Type B pancreatic cell (in vitro differentiated cells): ENCODE measurements at regions not wholly inside any gene's neighbourhood (a gene's known extent, or its start where the extent isn't known, plus 50 kb on each side); places are given as distances from the start of the nearest gene placed in this dataset.

ENCODE experiments used
- DNase-seq: peaks from one replicate; pipeline ENCODE4 v3.0.0; 2021; ENCODE audit warnings: mixed read lengths; ENCODE audit not compliant: unreplicated experiment; ENCODE audit errors: extremely low spot score
- H3K27ac Mint-ChIP-seq: 2 replicates; pipeline ENCODE4 v1.8.0; 2021; ENCODE audit warnings: mild to moderate bottlenecking, mixed read lengths
- H3K27me3 Mint-ChIP-seq: 2 replicates; pipeline ENCODE4 v1.8.0; 2021; ENCODE audit warnings: mixed read lengths
- H3K36me3 Mint-ChIP-seq: 2 replicates; pipeline ENCODE4 v1.8.0; 2021; ENCODE audit warnings: mixed read lengths
- H3K4me1 Mint-ChIP-seq: one replicate; pipeline ENCODE4 v1.8.0; 2021; ENCODE audit warnings: mixed read lengths; ENCODE audit not compliant: unreplicated experiment
- H3K4me3 Mint-ChIP-seq: 2 replicates; pipeline ENCODE4 v1.8.0; 2021; ENCODE audit warnings: mild to moderate bottlenecking, mixed read lengths
- H3K9me3 Mint-ChIP-seq: 2 replicates; pipeline ENCODE4 v1.8.0; 2021; ENCODE audit warnings: mixed read lengths
- TF ChIP-seq, protein P1 (sequence below): fragments of 200-600 bp; sonication (generic); conservative IDR thresholded peaks from 2 replicates; pipeline ENCODE4 v1.5.0; 2021; ENCODE audit warnings: antibody characterized with exemption, mild to moderate bottlenecking

DNA sequence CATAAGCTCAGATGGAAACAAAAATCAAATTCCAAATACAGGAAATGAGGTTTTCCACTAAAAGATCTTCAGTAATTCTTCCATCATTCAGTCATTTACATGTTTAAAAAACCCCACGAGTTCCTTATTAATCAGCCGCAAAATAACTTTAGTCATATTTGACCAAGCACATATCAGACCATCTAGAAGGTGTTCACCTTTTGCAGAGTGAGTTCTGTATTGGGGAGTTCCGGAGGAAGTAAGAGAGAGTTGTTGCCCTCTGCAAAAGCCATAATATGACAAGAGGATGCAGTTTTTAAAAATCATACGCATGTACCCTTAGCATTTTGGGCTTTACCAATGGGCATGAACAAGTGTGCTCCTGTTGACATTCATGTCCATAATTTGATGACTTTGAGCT lies 61.6 kb downstream of the CCR1 start:
- TF ChIP-seq, protein P1, sequence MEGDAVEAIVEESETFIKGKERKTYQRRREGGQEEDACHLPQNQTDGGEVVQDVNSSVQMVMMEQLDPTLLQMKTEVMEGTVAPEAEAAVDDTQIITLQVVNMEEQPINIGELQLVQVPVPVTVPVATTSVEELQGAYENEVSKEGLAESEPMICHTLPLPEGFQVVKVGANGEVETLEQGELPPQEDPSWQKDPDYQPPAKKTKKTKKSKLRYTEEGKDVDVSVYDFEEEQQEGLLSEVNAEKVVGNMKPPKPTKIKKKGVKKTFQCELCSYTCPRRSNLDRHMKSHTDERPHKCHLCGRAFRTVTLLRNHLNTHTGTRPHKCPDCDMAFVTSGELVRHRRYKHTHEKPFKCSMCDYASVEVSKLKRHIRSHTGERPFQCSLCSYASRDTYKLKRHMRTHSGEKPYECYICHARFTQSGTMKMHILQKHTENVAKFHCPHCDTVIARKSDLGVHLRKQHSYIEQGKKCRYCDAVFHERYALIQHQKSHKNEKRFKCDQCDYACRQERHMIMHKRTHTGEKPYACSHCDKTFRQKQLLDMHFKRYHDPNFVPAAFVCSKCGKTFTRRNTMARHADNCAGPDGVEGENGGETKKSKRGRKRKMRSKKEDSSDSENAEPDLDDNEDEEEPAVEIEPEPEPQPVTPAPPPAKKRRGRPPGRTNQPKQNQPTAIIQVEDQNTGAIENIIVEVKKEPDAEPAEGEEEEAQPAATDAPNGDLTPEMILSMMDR = no peak

DNA sequence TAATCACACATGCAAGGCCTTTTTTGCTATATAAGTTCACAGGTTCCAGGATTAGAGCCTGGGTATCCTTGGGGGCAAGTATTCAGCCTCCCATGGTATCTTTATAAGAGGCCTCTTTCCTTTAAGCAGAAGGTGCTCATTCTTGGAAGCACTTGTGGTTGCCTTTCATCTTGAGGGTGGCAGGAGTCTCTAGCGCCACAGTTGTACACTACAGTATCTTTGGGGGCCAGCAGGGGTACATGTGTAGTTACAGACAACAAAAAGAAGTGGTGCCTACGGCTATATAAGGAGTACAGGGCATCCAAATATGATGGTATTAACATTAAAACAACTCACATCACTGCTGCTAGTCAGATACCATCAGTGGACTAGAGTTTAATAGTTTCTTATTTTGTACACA lies 62.1 kb downstream of the CCR1 start:
- Mint-ChIP-seq H3K27ac (no peak overlapping the region), H3K9me3 (no peaks in the 10 kb centered on the region), H3K4me3 (no peak overlapping the region)

More for the DNA sequence above, 61.6 kb downstream of the CCR1 start:
- Mint-ChIP-seq H3K4me3 (no peak overlapping the region), H3K4me1 (no peaks in the 10 kb centered on the region), H3K27ac (no peak overlapping the region), H3K27me3 (peaks cover 4% of the 10 kb centered on the region), H3K36me3 (no peaks in the 10 kb centered on the region), H3K9me3 (no peaks in the 10 kb centered on the region)
- DNase-seq = no peak

DNA sequence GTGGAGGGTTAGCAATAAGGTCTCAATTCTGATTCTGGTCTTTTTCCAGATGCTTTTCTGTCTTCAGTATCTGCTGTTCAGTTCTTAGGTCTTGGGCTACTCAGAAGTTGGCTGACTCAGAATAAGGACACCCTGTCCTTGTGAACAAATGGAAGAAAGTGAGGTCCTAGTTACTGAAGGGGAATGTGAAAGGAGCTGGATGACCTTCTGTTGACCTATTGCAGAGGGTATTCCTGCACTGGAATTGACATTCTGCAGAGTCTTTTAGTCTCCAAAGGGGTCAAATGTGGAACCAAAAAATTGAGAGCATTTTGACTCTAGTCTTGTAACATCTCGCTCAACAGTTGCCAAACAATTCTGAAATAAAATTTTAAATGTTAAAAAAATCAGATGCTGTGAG lies 63.0 kb downstream of the CCR1 start:
- no peaks in the 10 kb centered on the region for H3K36me3 Mint-ChIP-seq
- TF ChIP-seq, protein P1 = no peak
- DNase-seq = no peak
- no peaks in the 10 kb centered on the region for H3K4me1 Mint-ChIP-seq
- no peak overlapping the region for H3K27ac Mint-ChIP-seq
- H3K9me3 Mint-ChIP-seq = no peaks in the 10 kb centered on the region
- no peak overlapping the region for H3K4me3 Mint-ChIP-seq
- peaks cover 4% of the 10 kb centered on the region for H3K27me3 Mint-ChIP-seq

More for the DNA sequence above, 62.1 kb downstream of the CCR1 start:
- Mint-ChIP-seq H3K36me3 (no peaks in the 10 kb centered on the region), H3K4me1 (no peaks in the 10 kb centered on the region), H3K27me3 (peaks cover 4% of the 10 kb centered on the region)
- DNase-seq = no peak
- TF ChIP-seq, protein P1 = no peak

DNA sequence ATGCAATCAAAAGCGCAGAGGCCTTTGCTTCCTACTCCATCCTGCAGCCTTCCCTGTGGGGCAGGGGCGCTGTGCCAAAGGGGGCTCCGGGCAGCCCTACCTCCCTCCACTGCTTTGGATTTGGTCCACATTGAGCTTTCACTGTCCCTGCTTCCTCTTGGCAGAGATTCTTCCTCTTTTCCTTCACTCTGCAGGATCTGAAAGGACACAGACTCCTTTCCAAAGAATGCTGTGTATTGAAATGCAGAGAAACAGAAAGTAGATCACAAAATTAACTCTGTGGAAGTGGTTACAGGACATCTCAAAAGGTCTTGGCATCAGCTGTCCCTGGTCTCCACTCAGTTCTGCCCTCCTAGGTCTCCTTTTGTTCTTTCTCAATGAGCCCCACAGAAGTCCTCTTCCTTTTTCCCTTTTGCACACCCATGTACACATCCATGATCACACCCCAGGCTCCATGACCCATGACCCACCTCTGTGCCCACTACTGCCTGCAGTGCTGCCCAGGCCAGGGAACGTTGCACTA lies 64.1 kb downstream of the CCR1 start:
- H3K27me3 Mint-ChIP-seq = peaks cover 4% of the 10 kb centered on the region
- H3K27ac Mint-ChIP-seq = no peak overlapping the region
- H3K4me3 Mint-ChIP-seq = no peak overlapping the region
- DNase-seq = no peak
- no peaks in the 10 kb centered on the region for H3K36me3 Mint-ChIP-seq
- no peaks in the 10 kb centered on the region for H3K4me1 Mint-ChIP-seq
- no peaks in the 10 kb centered on the region for H3K9me3 Mint-ChIP-seq
- TF ChIP-seq, protein P1 = no peak

DNA sequence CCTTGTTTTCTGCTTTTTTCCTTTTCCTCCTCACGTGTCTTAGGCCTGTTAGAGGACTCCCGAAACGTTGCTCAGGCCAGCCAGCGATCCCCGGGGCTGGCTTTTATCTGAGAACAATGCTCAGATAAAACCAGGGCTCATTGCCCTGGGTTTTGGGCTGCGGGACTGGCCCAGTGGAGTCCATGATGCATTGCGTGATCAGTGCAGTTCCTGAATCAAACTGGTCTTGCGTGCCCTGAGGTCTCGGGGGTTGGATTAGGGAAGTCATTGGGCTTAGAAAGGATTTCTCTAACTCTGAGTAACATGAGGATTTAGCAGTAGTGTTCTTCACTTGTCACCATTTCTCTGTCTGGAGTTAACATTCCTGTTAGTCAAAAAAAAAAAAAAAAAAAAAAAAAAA lies 66.3 kb downstream of the CCR1 start:
- DNase-seq = no peak
- Mint-ChIP-seq H3K4me3 (no peak overlapping the region), H3K36me3 (no peaks in the 10 kb centered on the region), H3K27ac (no peak overlapping the region), H3K9me3 (no peaks in the 10 kb centered on the region), H3K27me3 (no peaks in the 10 kb centered on the region), H3K4me1 (no peaks in the 10 kb centered on the region)
- TF ChIP-seq, protein P1 = no peak

DNA sequence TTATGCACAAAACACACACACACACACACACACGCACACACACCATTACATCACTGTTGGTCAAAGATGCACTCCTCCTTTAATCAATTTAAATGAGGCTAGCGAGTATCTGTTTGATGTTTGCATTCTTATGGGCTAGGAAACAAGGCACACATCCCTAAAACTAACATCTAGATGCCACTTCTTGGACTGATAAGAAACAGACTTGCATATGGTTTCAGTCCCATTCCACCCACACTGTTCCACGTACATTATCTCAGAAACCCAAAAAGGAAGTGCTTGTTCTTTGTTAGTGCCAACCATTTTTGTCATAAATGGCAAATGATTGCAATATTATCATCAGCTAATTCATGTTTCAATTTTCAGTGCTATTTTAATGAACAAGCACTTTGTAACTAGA lies 69.5 kb downstream of the CCR1 start:
- no peak overlapping the region for H3K27ac Mint-ChIP-seq
- H3K27me3 Mint-ChIP-seq = no peaks in the 10 kb centered on the region
- no peak overlapping the region for H3K4me3 Mint-ChIP-seq
- H3K36me3 Mint-ChIP-seq = no peaks in the 10 kb centered on the region
- no peaks in the 10 kb centered on the region for H3K9me3 Mint-ChIP-seq
- H3K4me1 Mint-ChIP-seq = no peaks in the 10 kb centered on the region
- TF ChIP-seq, protein P1 = no peak
- DNase-seq = no peak
